NB4 (cell line): ENCODE measurements at regions not wholly inside any gene's neighbourhood (a gene's known extent, or its start where the extent isn't known, plus 50 kb on each side); places are given as distances from the start of the nearest gene placed in this dataset.

Experiments
- DNase-seq: peaks from one replicate; pipeline ENCODE4 v3.0.0; 2010; ENCODE audit warnings: low read depth
- H3K4me3 ChIP-seq: one replicate; pipeline ENCODE4 v1.5.1; 2011; ENCODE audit warnings: mild to moderate bottlenecking, low read depth, low read length, moderate library complexity
- MYC ChIP-seq: IDR thresholded peaks from 2 replicates; pipeline ENCODE4 v1.6.1; 2011; ENCODE audit warnings: low read depth, low read length
- POLR2A ChIP-seq: IDR thresholded peaks from 2 replicates; pipeline ENCODE4 v1.6.1; 2011; ENCODE audit warnings: mild to moderate bottlenecking; ENCODE audit not compliant: insufficient read length; ENCODE audit errors: extremely low read depth
- TF ChIP-seq, protein P1 (sequence below): IDR thresholded peaks from one replicate; pipeline ENCODE4 v1.5.1; 2012; ENCODE audit warnings: low read depth, low read length
- TF ChIP-seq, protein P2 (sequence below): IDR thresholded peaks from 2 replicates; pipeline ENCODE4 v1.6.1; 2011; ENCODE audit warnings: low read depth, low read length

DNA sequence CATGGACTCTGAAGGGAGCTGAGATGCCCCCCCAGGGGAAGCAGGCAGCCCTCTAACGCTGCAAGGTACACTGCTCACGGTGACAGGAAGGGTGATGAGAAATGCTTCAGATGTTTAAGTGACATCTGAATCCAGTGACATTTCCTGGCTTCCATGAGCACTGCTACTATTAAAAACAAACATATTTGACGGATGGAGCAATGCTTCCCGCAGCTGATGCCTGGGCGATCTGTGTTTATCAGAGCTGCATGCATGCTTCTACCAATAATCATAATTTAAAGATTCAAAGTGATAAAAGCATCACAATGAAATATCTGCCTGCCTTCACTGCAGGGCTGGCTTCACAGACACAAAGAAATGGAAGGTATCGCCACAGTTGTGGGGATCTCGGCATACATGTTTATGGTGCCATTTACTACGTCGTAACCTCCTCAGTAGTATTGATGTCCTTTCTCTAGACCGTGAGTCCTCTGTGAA lies 66.1 kb upstream of the AOAH start:
- TF ChIP-seq POLR2A (no peak), MYC (no peak)
- TF ChIP-seq, protein P1, sequence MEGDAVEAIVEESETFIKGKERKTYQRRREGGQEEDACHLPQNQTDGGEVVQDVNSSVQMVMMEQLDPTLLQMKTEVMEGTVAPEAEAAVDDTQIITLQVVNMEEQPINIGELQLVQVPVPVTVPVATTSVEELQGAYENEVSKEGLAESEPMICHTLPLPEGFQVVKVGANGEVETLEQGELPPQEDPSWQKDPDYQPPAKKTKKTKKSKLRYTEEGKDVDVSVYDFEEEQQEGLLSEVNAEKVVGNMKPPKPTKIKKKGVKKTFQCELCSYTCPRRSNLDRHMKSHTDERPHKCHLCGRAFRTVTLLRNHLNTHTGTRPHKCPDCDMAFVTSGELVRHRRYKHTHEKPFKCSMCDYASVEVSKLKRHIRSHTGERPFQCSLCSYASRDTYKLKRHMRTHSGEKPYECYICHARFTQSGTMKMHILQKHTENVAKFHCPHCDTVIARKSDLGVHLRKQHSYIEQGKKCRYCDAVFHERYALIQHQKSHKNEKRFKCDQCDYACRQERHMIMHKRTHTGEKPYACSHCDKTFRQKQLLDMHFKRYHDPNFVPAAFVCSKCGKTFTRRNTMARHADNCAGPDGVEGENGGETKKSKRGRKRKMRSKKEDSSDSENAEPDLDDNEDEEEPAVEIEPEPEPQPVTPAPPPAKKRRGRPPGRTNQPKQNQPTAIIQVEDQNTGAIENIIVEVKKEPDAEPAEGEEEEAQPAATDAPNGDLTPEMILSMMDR = no peak
- TF ChIP-seq, protein P2, sequence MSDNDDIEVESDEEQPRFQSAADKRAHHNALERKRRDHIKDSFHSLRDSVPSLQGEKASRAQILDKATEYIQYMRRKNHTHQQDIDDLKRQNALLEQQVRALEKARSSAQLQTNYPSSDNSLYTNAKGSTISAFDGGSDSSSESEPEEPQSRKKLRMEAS = no peak
- DNase-seq = no peak
- H3K4me3 ChIP-seq = no peak overlapping the region

DNA sequence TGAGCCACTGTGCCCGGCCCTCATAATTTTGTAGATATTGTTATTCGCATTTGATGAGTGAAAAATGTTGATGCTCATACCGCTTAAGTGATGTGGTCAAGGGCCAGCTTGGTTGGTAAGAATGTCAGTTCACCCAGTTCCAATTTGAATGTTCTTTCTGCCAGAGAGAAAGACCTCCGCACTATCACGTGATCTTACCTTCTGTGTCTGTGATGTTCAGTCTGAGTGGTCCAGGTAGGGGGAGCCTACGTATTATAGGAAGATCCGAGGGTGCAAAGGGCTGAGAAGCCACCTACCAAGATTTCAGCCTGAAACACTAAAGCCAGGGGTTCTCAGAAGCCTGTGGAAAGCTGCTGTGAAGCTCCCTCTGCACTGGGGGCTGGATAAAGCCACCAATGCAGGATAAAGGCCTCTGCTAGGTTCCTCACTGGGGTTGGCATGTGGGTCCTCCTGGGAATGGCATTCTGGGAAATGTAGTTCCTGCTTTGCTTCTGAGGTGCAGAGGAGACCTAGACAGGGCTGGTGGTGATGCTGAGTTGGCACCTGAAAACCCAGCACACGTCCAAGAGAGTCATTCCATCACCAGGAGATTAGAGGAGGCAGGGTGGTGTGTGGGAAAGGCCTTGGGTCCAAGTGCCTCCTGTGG lies 64.7 kb upstream of the AOAH start:
- no peak for DNase-seq
- no peak for TF ChIP-seq POLR2A
- TF ChIP-seq, protein P1 = no peak
- TF ChIP-seq, protein P2 = no peak
- no peak for TF ChIP-seq MYC
- no peak overlapping the region for H3K4me3 ChIP-seq

DNA sequence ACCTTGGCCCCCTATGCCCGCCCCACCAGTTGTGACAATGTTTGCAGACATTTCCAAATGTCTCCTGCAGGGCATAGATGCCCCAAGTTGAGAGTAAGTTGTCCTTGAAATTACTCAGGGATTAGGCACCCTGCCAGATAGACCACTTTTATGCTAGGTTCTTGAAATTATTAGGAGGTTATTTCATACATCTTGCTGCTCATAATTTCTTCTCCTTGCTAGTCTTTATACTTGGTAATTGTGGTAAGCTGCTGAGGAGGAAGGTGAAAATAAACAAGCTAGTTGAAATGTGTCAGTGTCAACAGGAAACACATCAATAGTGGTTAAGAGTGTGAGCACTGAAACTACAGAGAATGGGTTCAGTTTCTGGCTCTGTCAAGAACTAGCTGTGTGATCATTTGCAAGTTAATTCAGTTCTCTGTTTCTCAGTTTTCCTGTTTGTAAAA lies 63.7 kb upstream of the AOAH start:
- no peak for DNase-seq
- H3K4me3 ChIP-seq = no peak overlapping the region
- TF ChIP-seq, protein P2 = no peak
- TF ChIP-seq MYC = no peak

DNA sequence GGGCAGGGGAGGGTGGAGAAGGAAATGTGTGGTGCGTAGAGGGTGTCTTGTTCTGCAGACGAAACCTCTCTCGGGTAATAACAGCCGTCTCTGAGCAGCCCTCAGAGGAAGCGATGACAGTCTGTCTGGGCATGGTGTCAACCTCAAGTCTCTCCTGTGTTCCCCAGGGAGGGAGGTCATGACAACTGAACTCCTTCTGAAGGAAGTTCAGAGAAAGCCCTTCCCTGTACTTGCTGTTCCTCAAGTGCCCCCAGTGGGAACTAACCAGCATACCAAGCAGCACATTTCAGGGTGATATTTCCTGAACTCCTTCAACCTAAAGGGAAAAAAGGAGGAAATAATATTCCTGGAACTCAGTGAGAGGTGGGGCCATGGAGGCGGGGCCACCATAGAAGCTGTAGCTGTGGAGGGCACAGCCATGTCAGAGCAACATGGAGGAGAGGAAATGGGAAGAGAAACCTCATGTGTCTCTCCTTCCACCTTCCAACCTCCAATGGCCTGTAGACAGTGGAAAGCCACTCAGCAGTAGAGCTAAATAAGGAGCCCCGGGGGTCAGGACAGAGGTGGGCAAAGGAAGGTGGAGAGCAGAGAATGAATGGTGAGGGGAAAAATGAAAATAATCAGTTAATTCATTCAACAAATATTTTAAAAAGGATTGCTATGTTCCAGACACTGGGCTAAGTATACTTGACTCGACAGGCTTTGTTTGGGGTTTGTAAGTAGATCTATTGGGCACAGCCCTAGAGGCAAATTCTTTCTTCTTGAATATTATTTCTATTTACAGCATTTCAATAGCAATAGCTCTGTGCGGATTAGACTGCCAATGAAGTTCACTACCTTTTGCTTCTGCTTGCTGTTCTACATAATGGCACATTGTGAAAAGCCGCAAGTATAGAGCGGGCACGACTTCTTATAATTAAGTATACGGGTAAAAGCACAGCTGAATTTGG lies 61.0 kb upstream of the AOAH start:
- no peak for TF ChIP-seq POLR2A
- TF ChIP-seq, protein P1 = peak; percentile 52
- peak; percentile 100 for DNase-seq
- H3K4me3 ChIP-seq = no peak overlapping the region

DNA sequence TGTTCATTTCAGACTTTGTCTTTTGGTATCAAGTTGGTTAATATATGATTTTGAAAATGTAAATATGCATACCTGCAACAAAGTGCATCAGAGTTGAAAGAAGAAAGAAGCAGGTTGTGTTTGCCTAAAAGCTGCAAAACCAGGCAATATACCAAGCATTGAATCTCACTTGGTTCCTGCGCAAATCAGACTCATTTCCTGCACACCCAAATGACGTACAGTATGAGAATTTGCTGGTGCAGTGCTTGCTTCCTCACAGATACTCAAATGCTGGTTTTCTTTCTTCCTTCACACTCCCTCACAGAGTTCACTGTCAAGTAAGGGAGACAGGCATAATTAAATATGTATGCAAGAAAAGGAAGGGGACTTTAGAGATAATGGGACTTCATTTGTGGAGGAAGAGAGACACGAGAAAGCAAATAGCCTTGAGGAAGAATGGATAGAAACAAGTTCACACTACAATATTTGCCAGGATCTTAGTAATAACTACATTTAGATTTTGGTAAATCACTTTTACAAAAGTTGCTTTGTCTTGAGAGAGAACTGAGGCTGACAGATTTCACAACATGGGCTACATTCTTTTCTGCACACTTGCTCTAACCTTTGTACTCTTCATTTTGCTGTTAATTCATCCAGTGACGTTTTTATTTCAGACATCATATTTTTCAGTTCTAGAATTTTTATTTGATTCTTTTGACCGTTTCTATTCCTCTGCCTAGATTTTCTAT lies 56.9 kb upstream of the AOAH start:
- no peak for TF ChIP-seq MYC
- TF ChIP-seq, protein P2 = no peak
- no peak for TF ChIP-seq POLR2A
- TF ChIP-seq, protein P1 = no peak
- H3K4me3 ChIP-seq = no peak overlapping the region
- no peak for DNase-seq

DNA sequence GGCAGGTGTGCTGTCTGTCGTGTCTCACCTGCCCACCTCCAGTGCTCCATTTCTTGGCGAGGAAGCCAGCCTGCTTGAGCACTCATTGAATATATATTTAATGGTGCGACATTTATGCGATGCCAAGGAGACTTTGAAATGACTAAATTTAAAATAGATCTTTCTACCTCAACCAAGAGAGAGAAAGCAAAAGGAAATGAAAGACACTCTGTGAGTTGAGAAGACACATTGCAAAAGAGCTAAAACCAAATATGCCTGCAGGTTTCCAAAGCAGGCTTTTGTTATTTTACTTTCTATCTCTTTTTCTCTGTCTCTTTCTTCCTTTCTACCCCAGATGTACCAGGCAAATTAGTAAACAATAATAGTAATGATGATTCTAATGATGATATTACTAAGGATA lies 53.6 kb upstream of the AOAH start:
- no peak for DNase-seq
- TF ChIP-seq, protein P1 = no peak
- TF ChIP-seq POLR2A (no peak), MYC (no peak)
- TF ChIP-seq, protein P2 = no peak
- H3K4me3 ChIP-seq = no peak overlapping the region
